Stimulated activated naive B cell treated with anti-CD40 and anti-IgM and Interleukin-4, amounts not matched to agents 10 μg/mL and 1 μg/mL and 100 μg/mL, for 72 hours (primary cell): ENCODE measurements at regions not wholly inside any gene's neighbourhood (a gene's known extent, or its start where the extent isn't known, plus 50 kb on each side); places are given as distances from the start of the nearest gene placed in this dataset.
"Not testable (repeated sequence)": the region's sequence is repeated elsewhere in the genome, so short reads cannot be mapped to it uniquely, and the experiment has no call there.

ENCODE experiments used
- ATAC-seq, 2 donors: fragments of 150-1000 bp; cut with Tn5 transposase; replicated peaks; 2 replicates each; pipeline ENCODE4 v1.10.0; 2021; ENCODE audit warnings: moderate library complexity in 1 of 2
- DNase-seq: peaks from one replicate; pipeline ENCODE4 v3.0.0; 2021
- H3K27ac Mint-ChIP-seq: one replicate; pipeline ENCODE4 v1.8.0; 2022; ENCODE audit warnings: mild to moderate bottlenecking, mixed read lengths
- H3K27me3 Mint-ChIP-seq, 2 donors: one replicate each; pipeline ENCODE4 v1.8.0; 2022; ENCODE audit warnings: mixed read lengths in 2 of 2
- H3K36me3 Mint-ChIP-seq, 2 donors: one replicate each; pipeline ENCODE4 v1.8.0; 2022; ENCODE audit warnings: mixed read lengths in 2 of 2, mild to moderate bottlenecking in 1 of 2
- H3K4me1 Mint-ChIP-seq, 2 donors: one replicate each; pipeline ENCODE4 v1.8.0; 2022; ENCODE audit warnings: mixed read lengths in 2 of 2, mild to moderate bottlenecking in 1 of 2
- H3K4me3 Mint-ChIP-seq, 2 donors: one replicate each; pipeline ENCODE4 v1.8.0; 2022; ENCODE audit warnings: mild to moderate bottlenecking in 2 of 2, mixed read lengths in 2 of 2, moderate library complexity in 1 of 2
- H3K9me3 Mint-ChIP-seq, 2 donors: one replicate each; pipeline ENCODE4 v1.8.0; 2022; ENCODE audit warnings: mixed read lengths in 2 of 2, mild to moderate bottlenecking in 1 of 2

- no peak overlapping the region for H3K27ac Mint-ChIP-seq
- ATAC-seq (no peak), DNase-seq (no peak)
- H3K27me3 Mint-ChIP-seq = no peaks in the 10 kb centered on the region
- no peaks in the 10 kb centered on the region for H3K36me3 Mint-ChIP-seq
- H3K4me1 Mint-ChIP-seq = no peaks in the 10 kb centered on the region
- H3K9me3 Mint-ChIP-seq = no peaks in the 10 kb centered on the region
- no peak overlapping the region for H3K4me3 Mint-ChIP-seq
These were observed 225.1 kb upstream of the CACNA2D1 start for GRCh38 chr7:82668676-82669075.

DNA sequence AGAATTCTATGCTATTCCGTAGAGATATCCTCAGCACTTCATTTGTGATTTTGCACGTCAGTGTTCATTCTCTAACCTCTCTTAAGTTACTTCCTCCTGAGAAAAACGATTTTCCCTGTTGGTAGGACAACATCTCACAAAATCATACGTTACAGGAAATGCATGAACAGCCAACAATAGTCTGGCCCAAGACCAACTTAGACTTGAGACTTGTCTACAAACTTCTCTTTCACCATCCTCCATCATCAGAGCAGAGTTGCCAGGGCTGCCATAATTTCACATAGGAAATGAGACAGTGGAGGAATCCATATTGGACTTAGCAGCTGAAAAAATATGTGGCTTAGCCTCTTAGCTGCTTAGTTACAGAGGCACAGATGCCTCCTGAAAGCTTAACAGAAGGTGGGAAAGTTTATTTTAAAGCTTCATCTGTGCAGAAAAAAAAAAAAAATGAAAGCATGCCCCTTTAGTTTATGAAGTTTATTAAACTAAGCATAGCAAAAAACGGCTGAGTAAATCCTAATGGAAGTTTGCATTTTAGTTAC, 222.5 kb upstream of the CACNA2D1 start:
- no peaks in the 10 kb centered on the region for H3K36me3 Mint-ChIP-seq
- H3K27me3 Mint-ChIP-seq = peaks cover 0 to 5% of the 10 kb centered on the region in 2 donors
- DNase-seq (no peak), ATAC-seq (no peak)
- no peaks in the 10 kb centered on the region for H3K9me3 Mint-ChIP-seq
- no peaks in the 10 kb centered on the region for H3K4me1 Mint-ChIP-seq
- H3K27ac Mint-ChIP-seq = no peak overlapping the region
- H3K4me3 Mint-ChIP-seq = no peak overlapping the region

DNA sequence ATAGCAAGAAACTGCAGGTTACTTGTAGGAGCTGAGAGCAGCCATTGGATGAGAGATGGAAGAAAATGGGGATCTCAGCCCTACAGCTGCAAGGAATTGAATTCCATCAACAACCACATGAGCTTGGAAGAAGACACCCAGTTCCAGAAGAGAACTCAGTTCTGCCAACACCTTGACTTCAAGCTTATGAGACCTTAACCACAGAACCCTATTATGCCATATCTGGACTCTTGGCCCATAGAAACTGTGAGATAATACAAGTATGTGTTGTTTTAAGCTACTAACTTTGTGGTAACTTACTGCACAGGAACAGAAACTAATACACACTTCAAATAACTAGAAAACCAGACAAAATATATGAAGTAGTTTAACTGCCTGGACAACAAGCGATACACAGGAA, 212.4 kb upstream of the CACNA2D1 start:
- H3K27me3 Mint-ChIP-seq = no peaks in the 10 kb centered on the region
- no peaks in the 10 kb centered on the region for H3K4me1 Mint-ChIP-seq
- no peak for ATAC-seq
- H3K27ac Mint-ChIP-seq = no peak overlapping the region
- DNase-seq = no peak
- H3K4me3 Mint-ChIP-seq = no peak overlapping the region
- peaks cover 18 to 22% of the 10 kb centered on the region in 2 donors for H3K9me3 Mint-ChIP-seq
- H3K36me3 Mint-ChIP-seq = no peaks in the 10 kb centered on the region

- H3K27me3 Mint-ChIP-seq, H3K4me1 Mint-ChIP-seq: not testable (repeated sequence)
These were observed 206.5 kb upstream of the CACNA2D1 start for GRCh38 chr7:82650095-82650494.

GRCh38 chr7:82633592-82633991, 190.0 kb upstream of the CACNA2D1 start:
- Mint-ChIP-seq H3K27ac (no peak overlapping the region), H3K9me3 (peaks cover 0 to 2% of the 10 kb centered on the region in 2 donors), H3K27me3 (no peaks in the 10 kb centered on the region), H3K4me1 (no peaks in the 10 kb centered on the region), H3K4me3 (no peak overlapping the region), H3K36me3 (no peaks in the 10 kb centered on the region)
- ATAC-seq = no peak
- DNase-seq = no peak

More at GRCh38 chr7:82650095-82650494, 206.5 kb upstream of the CACNA2D1 start:
- ATAC-seq, H3K4me3 Mint-ChIP-seq, H3K9me3 Mint-ChIP-seq, DNase-seq, H3K27ac Mint-ChIP-seq, H3K36me3 Mint-ChIP-seq: not testable (repeated sequence)

- H3K9me3 Mint-ChIP-seq = peaks cover 0 to 2% of the 10 kb centered on the region in 2 donors
- DNase-seq (no peak), ATAC-seq (no peak)
- H3K36me3 Mint-ChIP-seq = no peaks in the 10 kb centered on the region
- no peak overlapping the region for H3K27ac Mint-ChIP-seq
- no peak overlapping the region for H3K4me3 Mint-ChIP-seq
- H3K4me1 Mint-ChIP-seq = no peaks in the 10 kb centered on the region
- no peaks in the 10 kb centered on the region for H3K27me3 Mint-ChIP-seq
These were observed 188.4 kb upstream of the CACNA2D1 start for GRCh38 chr7:82631998-82632397.

DNA sequence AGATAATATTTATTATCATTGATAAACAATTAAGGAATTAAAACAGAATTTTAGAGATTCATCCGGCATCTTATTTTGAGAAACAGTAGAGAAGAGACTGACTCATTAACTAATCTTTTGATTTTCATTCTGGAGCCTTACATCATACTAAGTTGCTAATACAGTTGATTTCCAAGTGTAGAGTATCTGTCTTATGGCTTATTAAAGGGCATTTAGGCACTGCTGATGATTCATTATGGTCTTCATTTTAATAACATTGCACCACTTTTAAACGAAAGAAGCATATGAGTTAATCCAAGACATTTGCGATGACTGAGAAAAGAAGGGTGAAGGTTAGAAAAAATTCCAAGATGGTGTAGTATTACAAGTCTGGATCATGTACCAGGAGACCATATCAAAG, 186.0 kb upstream of the CACNA2D1 start:
- Mint-ChIP-seq H3K4me1 (no peaks in the 10 kb centered on the region), H3K27me3 (no peaks in the 10 kb centered on the region), H3K4me3 (no peak overlapping the region), H3K36me3 (no peaks in the 10 kb centered on the region), H3K9me3 (peaks cover 0 to 2% of the 10 kb centered on the region in 2 donors), H3K27ac (no peak overlapping the region)
- ATAC-seq (no peak), DNase-seq (no peak)

- no peak overlapping the region for H3K27ac Mint-ChIP-seq
These were observed 181.8 kb upstream of the CACNA2D1 start for GRCh38 chr7:82625377-82625776.

GRCh38 chr7:82624965-82625364, 181.4 kb upstream of the CACNA2D1 start:
- Mint-ChIP-seq H3K4me1 (no peaks in the 10 kb centered on the region), H3K4me3 (no peak overlapping the region), H3K27me3 (no peaks in the 10 kb centered on the region), H3K9me3 (peaks cover 0 to 4% of the 10 kb centered on the region in 2 donors), H3K27ac (no peak overlapping the region), H3K36me3 (no peaks in the 10 kb centered on the region)
- ATAC-seq (no peak), DNase-seq (no peak)

More at GRCh38 chr7:82625377-82625776, 181.8 kb upstream of the CACNA2D1 start:
- Mint-ChIP-seq H3K4me1 (no peaks in the 10 kb centered on the region), H3K36me3 (no peaks in the 10 kb centered on the region), H3K27me3 (no peaks in the 10 kb centered on the region), H3K9me3 (peaks cover 0 to 4% of the 10 kb centered on the region in 2 donors), H3K4me3 (no peak overlapping the region)
- ATAC-seq = no peak
- no peak for DNase-seq

GRCh38 chr7:82624337-82624736, 180.8 kb upstream of the CACNA2D1 start:
- Mint-ChIP-seq H3K9me3 (peaks cover 0 to 4% of the 10 kb centered on the region in 2 donors), H3K27me3 (no peaks in the 10 kb centered on the region), H3K27ac (no peak overlapping the region), H3K36me3 (no peaks in the 10 kb centered on the region), H3K4me3 (no peak overlapping the region), H3K4me1 (no peaks in the 10 kb centered on the region)
- ATAC-seq = no peak
- DNase-seq = no peak

- H3K9me3 Mint-ChIP-seq = peaks cover 0 to 4% of the 10 kb centered on the region in 2 donors
- DNase-seq (no peak), ATAC-seq (no peak)
- no peaks in the 10 kb centered on the region for H3K4me1 Mint-ChIP-seq
- H3K36me3 Mint-ChIP-seq = no peaks in the 10 kb centered on the region
- no peaks in the 10 kb centered on the region for H3K27me3 Mint-ChIP-seq
- H3K4me3 Mint-ChIP-seq = no peak overlapping the region
- no peak overlapping the region for H3K27ac Mint-ChIP-seq
These were observed 180.2 kb upstream of the CACNA2D1 start for GRCh38 chr7:82623812-82624211.

GRCh38 chr7:82617156-82617555, 173.6 kb upstream of the CACNA2D1 start:
- ATAC-seq (no peak), DNase-seq (no peak)
- Mint-ChIP-seq H3K27ac (no peak overlapping the region), H3K4me1 (peaks cover 12 to 17% of the 10 kb centered on the region in 2 donors), H3K27me3 (no peaks in the 10 kb centered on the region), H3K4me3 (no peak overlapping the region), H3K9me3 (peaks cover 5 to 10% of the 10 kb centered on the region in 2 donors), H3K36me3 (peaks cover 0 to 2% of the 10 kb centered on the region in 2 donors)

DNA sequence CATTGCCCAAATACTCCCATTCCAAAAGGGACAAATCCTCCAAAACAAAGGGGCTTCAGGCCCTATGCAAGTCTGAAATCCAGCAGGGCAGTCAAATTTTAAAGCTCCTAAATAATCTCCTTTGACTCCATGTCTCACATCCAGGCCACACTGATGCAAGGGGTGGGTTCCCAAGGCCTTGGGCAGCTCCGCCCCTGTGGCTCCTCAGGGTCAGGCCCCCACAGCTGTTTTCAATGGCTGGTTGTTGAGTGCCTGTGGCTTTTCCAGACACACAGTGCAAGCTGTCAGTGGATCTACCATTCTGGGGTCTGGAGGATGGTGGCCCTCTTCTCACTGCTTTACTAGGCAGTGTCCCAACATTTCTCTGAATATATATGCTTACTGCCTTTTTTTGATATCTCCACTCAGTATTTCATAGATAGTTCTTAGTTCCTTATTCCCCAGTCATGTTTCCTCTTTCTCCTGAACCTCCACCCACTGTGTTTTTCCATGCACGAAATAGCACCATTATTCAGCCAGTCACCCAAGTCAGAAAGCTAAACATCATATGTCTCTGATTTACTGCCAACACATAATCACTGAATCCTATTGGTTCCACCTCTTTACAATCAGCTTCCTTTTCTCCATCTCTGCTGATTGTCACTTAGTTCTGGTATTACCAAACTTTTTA, 172.6 kb upstream of the CACNA2D1 start:
- H3K4me3 Mint-ChIP-seq = no peak overlapping the region
- H3K9me3 Mint-ChIP-seq = peaks cover 5 to 8% of the 10 kb centered on the region in 2 donors
- H3K27ac Mint-ChIP-seq = peak overlapping the region; percentile 72
- DNase-seq (no peak), ATAC-seq (peak; percentile 83 to 84)
- no peaks in the 10 kb centered on the region for H3K27me3 Mint-ChIP-seq
- H3K36me3 Mint-ChIP-seq = peaks cover 0 to 2% of the 10 kb centered on the region in 2 donors
- peaks cover 12 to 17% of the 10 kb centered on the region in 2 donors for H3K4me1 Mint-ChIP-seq

DNA sequence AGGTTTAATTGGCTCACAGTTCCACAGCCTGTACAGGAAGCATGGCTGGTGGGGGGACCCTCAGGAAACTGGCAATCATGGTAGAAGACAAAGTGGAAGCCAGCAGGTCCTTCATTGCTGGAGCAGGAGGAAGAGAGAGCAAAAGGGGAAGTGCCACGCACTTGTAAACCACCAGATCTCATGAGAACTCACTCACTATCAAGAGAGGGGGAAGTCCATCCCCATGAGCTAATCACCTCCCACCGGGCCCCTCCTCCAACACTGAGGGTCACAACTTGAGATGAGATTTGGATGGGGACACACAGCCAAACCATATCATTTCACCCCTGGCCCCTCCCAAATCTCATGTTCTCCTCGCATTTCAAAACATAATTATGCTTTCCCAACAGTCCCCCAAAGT, 171.9 kb upstream of the CACNA2D1 start:
- Mint-ChIP-seq H3K36me3 (peaks cover 0 to 2% of the 10 kb centered on the region in 2 donors), H3K4me1 (peaks cover 12 to 17% of the 10 kb centered on the region in 2 donors), H3K27ac (peak overlapping the region; percentile 72), H3K9me3 (peaks cover 5 to 6% of the 10 kb centered on the region in 2 donors), H3K4me3 (peak overlapping the region; percentile 10 to 40), H3K27me3 (no peaks in the 10 kb centered on the region)
- ATAC-seq = peak; percentile 87 to 91
- peak; percentile 39 for DNase-seq

DNA sequence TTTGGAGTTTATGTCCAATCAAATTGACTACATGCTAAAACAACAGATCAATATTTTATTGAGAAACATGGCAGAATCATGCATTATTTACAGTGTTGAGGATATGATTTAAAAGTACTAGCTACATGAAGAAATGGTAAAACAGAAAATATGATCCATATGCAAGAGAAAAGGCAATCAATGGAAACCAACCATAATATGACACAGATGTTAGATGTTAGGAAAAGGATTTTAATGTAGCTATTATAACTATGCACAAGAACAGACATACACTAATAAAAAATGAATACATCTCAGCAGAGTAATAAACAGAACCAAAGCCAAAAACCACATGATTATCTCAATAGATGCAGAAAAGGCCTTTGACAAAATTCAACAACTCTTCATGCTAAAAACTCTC, 166.2 kb upstream of the CACNA2D1 start:
- H3K27me3 Mint-ChIP-seq = no peaks in the 10 kb centered on the region
- ATAC-seq (no peak), DNase-seq (no peak)
- H3K27ac Mint-ChIP-seq = no peak overlapping the region
- H3K4me3 Mint-ChIP-seq = no peak overlapping the region
- H3K9me3 Mint-ChIP-seq = peaks cover 2 to 5% of the 10 kb centered on the region in 2 donors
- no peaks in the 10 kb centered on the region for H3K36me3 Mint-ChIP-seq
- H3K4me1 Mint-ChIP-seq = no peaks in the 10 kb centered on the region
